Hematopoietic multipotent progenitor cell treated with erythropoietin and hydrocortisone succinate and interleukin-3 and kit ligand, for 17 days (in vitro differentiated cells): ENCODE measurements at regions not wholly inside any gene's neighbourhood (a gene's known extent, or its start where the extent isn't known, plus 50 kb on each side); places are given as distances from the start of the nearest gene placed in this dataset.

Source experiments
- DNase-seq: peaks from one replicate; pipeline ENCODE4 v3.0.0-alpha.2; 2015; ENCODE audit warnings: low spot score

- DNase-seq = no peak
Observed at GRCh38 chr3:8254489-8254888, 247.1 kb upstream of the LMCD1 start.

GRCh38 chr3:8255725-8256124 is 245.9 kb upstream of the LMCD1 start:
- DNase-seq = no peak

GRCh38 chr3:8256441-8257071 is 245.1 kb upstream of the LMCD1 start:
- no peak for DNase-seq

GRCh38 chr3:8261018-8261417 is 240.6 kb upstream of the LMCD1 start:
- DNase-seq = no peak

- DNase-seq = no peak
Observed at GRCh38 chr3:8266730-8267131, 234.9 kb upstream of the LMCD1 start.

- no peak for DNase-seq
Observed at GRCh38 chr3:8273479-8273878, 228.1 kb upstream of the LMCD1 start.

- DNase-seq = no peak
Observed at GRCh38 chr3:8276056-8276455, 225.6 kb upstream of the LMCD1 start.

GRCh38 chr3:8276506-8276905 is 225.1 kb upstream of the LMCD1 start:
- DNase-seq = no peak

- no peak for DNase-seq
Observed at GRCh38 chr3:8278448-8278847, 223.2 kb upstream of the LMCD1 start.

- DNase-seq = no peak
Observed at GRCh38 chr3:8279476-8279875, 222.1 kb upstream of the LMCD1 start.

- no peak for DNase-seq
Observed at GRCh38 chr3:8279886-8280550, 221.6 kb upstream of the LMCD1 start.

GRCh38 chr3:8282541-8283165 is 219.0 kb upstream of the LMCD1 start:
- DNase-seq = no peak

- no peak for DNase-seq
Observed at GRCh38 chr3:8283193-8283592, 218.4 kb upstream of the LMCD1 start.

GRCh38 chr3:8286086-8286485 is 215.5 kb upstream of the LMCD1 start:
- DNase-seq = no peak

GRCh38 chr3:8286749-8287148 is 214.9 kb upstream of the LMCD1 start:
- no peak for DNase-seq

- no peak for DNase-seq
Observed at GRCh38 chr3:8290611-8291010, 211.0 kb upstream of the LMCD1 start.

- DNase-seq = no peak
Observed at GRCh38 chr3:8296461-8296860, 205.2 kb upstream of the LMCD1 start.

GRCh38 chr3:8298021-8298954 is 203.3 kb upstream of the LMCD1 start:
- no peak for DNase-seq

- no peak for DNase-seq
Observed at GRCh38 chr3:8301977-8302735, 199.5 kb upstream of the LMCD1 start.

GRCh38 chr3:8303466-8303865 is 198.2 kb upstream of the LMCD1 start:
- DNase-seq = no peak

GRCh38 chr3:8305371-8305770 is 196.3 kb upstream of the LMCD1 start:
- DNase-seq = no peak
